Cardiac muscle cell (in vitro differentiated cells and primary cell): ENCODE measurements at regions not wholly inside any gene's neighbourhood (a gene's known extent, or its start where the extent isn't known, plus 50 kb on each side); places are given as distances from the start of the nearest gene placed in this dataset.

Experiments
- DNase-seq, 2 donors: peaks; one replicate each; pipeline versions ENCODE4 v3.0.0 to v3.0.0-alpha.2; 2010 to 2017; ENCODE audit warnings: low read depth in 1 of 2, low spot score in 1 of 2
- H3K27ac ChIP-seq: fragments of 200-600 bp; sonication (generic); 2 replicates; pipeline ENCODE4 v1.5.1; 2016
- H3K27me3 ChIP-seq: fragments of 200-600 bp; sonication (generic); 2 replicates; pipeline ENCODE4 v1.6.0; 2016; ENCODE audit warnings: control low read depth
- H3K36me3 ChIP-seq: fragments of 200-600 bp; sonication (generic); 2 replicates; pipeline ENCODE4 v1.5.1; 2016; ENCODE audit warnings: control low read depth
- H3K4me1 ChIP-seq: fragments of 200-600 bp; sonication (generic); 2 replicates; pipeline ENCODE4 v1.8.1; 2017; ENCODE audit warnings: low read depth, mild to moderate bottlenecking, mixed run types
- H3K4me3 ChIP-seq: fragments of 200-600 bp; sonication (generic); 2 replicates; pipeline ENCODE4 v1.5.1; 2016; ENCODE audit warnings: mild to moderate bottlenecking
- H3K9me3 ChIP-seq: fragments of 200-600 bp; sonication (generic); 2 replicates; pipeline ENCODE4 v1.5.1; 2017; ENCODE audit warnings: low read depth, mild to moderate bottlenecking, control low read depth
- CTCF ChIP-seq: IDR thresholded peaks from 2 replicates; pipeline ENCODE4 v1.5.1; 2012; ENCODE audit warnings: low read depth, mild to moderate bottlenecking, low read length

GRCh38 chrX:8244301-8244700 lies 73.2 kb upstream of the VCX2 start:
- H3K4me1 ChIP-seq, result no peaks in the 10 kb centered on the region
- no peaks in the 10 kb centered on the region for H3K9me3 ChIP-seq
- no peak for TF ChIP-seq CTCF
- no peaks in the 10 kb centered on the region for H3K36me3 ChIP-seq
- peak in 1 of 2 donors; percentile 11 for DNase-seq
- no peak overlapping the region for H3K4me3 ChIP-seq
- H3K27ac ChIP-seq, result no peak overlapping the region
- no peaks in the 10 kb centered on the region for H3K27me3 ChIP-seq

GRCh38 chrX:8245411-8245810 lies 74.3 kb upstream of the VCX2 start:
- no peaks in the 10 kb centered on the region for H3K27me3 ChIP-seq
- peak in 1 of 2 donors; percentile 34 for DNase-seq
- TF ChIP-seq CTCF, result no peak

GRCh38 chrX:8253096-8253495 lies 82.0 kb upstream of the VCX2 start:
- DNase-seq, result no peak
- Histone ChIP-seq H3K27me3 (no peaks in the 10 kb centered on the region), H3K4me3 (no peak overlapping the region), H3K9me3 (no peaks in the 10 kb centered on the region), H3K4me1 (peaks cover 11% of the 10 kb centered on the region), H3K27ac (no peak overlapping the region), H3K36me3 (no peaks in the 10 kb centered on the region)
- no peak for TF ChIP-seq CTCF

More at GRCh38 chrX:8245411-8245810, 74.3 kb upstream of the VCX2 start:
- Histone ChIP-seq H3K9me3 (no peaks in the 10 kb centered on the region), H3K36me3 (no peaks in the 10 kb centered on the region), H3K27ac (no peak overlapping the region), H3K4me3 (no peak overlapping the region), H3K4me1 (no peaks in the 10 kb centered on the region)

- H3K4me1 ChIP-seq, result peaks cover 11% of the 10 kb centered on the region
- no peak overlapping the region for H3K27ac ChIP-seq
- H3K27me3 ChIP-seq, result no peaks in the 10 kb centered on the region
- no peaks in the 10 kb centered on the region for H3K36me3 ChIP-seq
- H3K9me3 ChIP-seq, result no peaks in the 10 kb centered on the region
- no peak for TF ChIP-seq CTCF
- DNase-seq, result no peak
- no peak overlapping the region for H3K4me3 ChIP-seq
Measured at GRCh38 chrX:8254401-8254800, 83.3 kb upstream of the VCX2 start.

- H3K9me3 ChIP-seq, result no peaks in the 10 kb centered on the region
- H3K36me3 ChIP-seq, result no peaks in the 10 kb centered on the region
- peak in 1 of 2 donors; percentile 45 for DNase-seq
- no peaks in the 10 kb centered on the region for H3K27me3 ChIP-seq
- no peak for TF ChIP-seq CTCF
- no peaks in the 10 kb centered on the region for H3K4me1 ChIP-seq
- no peak overlapping the region for H3K4me3 ChIP-seq
- no peak overlapping the region for H3K27ac ChIP-seq
Measured at GRCh38 chrX:8272821-8273220, 101.8 kb upstream of the VCX2 start.

GRCh38 chrX:8273451-8273895 lies 102.4 kb upstream of the VCX2 start:
- H3K4me1 ChIP-seq, result no peaks in the 10 kb centered on the region
- no peak for TF ChIP-seq CTCF
- no peak overlapping the region for H3K27ac ChIP-seq
- peak in 1 of 2 donors; percentile 4 for DNase-seq
- no peaks in the 10 kb centered on the region for H3K9me3 ChIP-seq
- H3K4me3 ChIP-seq, result no peak overlapping the region
- H3K36me3 ChIP-seq, result no peaks in the 10 kb centered on the region
- no peaks in the 10 kb centered on the region for H3K27me3 ChIP-seq
